IMR-90 (cell line): ENCODE measurements at regions not wholly inside any gene's neighbourhood (a gene's known extent, or its start where the extent isn't known, plus 50 kb on each side); places are given as distances from the start of the nearest gene placed in this dataset.

Experiments used
- ATAC-seq: fragments of 200-7000 bp; cut with Tn5 transposase; 2 replicates; pipeline ENCODE4 v1.9.1; 2020; ENCODE audit warnings: low read depth, mild to moderate bottlenecking, moderate library complexity
- BruUV-seq: library from RNA; stranded (reverse); fragments of 400-500 nt; replicated peaks from 2 replicates; lab custom pipeline; 2021; lab: Mats Ljungman, UMichigan
- CTCF ChIA-PET: fragments of 300-600 bp; formaldehyde crosslinking; extraction: SDS; loops from one replicate; lab custom pipeline; 2021; ENCODE audit warnings: antibody characterized with exemption; lab: Yijun Ruan, JAX
- POLR2A ChIA-PET: fragments of 300-600 bp; sonication (Branson Sonifier 250); formaldehyde crosslinking; loops from one replicate; lab custom pipeline; 2022; ENCODE audit warnings: antibody characterized with exemption; ENCODE audit not compliant: unreplicated experiment; lab: Charles Lee
- DNase-seq: peaks from one replicate; pipeline ENCODE4 v3.0.0; 2013
- H2AFZ ChIP-seq: replicated peaks from 2 replicates; pipeline ENCODE3; 2013; ENCODE audit warnings: low read length, mild to moderate bottlenecking; ENCODE audit not compliant: poor library complexity
- H2AK5ac ChIP-seq: 2 replicates; pipeline ENCODE4 v1.6.1; 2013; ENCODE audit warnings: low read depth, low read length, inconsistent platforms
- H2AK9ac ChIP-seq: replicated peaks from 2 replicates; pipeline ENCODE3; 2013; ENCODE audit warnings: mild to moderate bottlenecking, low read depth, low read length, moderate library complexity; ENCODE audit not compliant: poor library complexity
- H2BK120ac ChIP-seq: 2 replicates; pipeline ENCODE4 v1.6.1; 2013; ENCODE audit warnings: low read depth, low read length, inconsistent platforms
- H2BK15ac ChIP-seq: 3 replicates; pipeline ENCODE4 v1.6.1; 2013; ENCODE audit warnings: low read depth, low read length, inconsistent platforms
- H2BK20ac ChIP-seq: 2 replicates; pipeline ENCODE4 v1.6.1; 2013; ENCODE audit warnings: low read depth, mild to moderate bottlenecking, inconsistent platforms, low read length, moderate library complexity
- H2BK5ac ChIP-seq: 2 replicates; pipeline ENCODE4 v1.6.1; 2013; ENCODE audit warnings: mild to moderate bottlenecking, low read depth, low read length, inconsistent platforms; ENCODE audit not compliant: poor library complexity, severe bottlenecking
- H3K14ac ChIP-seq: replicated peaks from 2 replicates; pipeline ENCODE4 v1.6.1; 2013; ENCODE audit warnings: low read depth, low read length, inconsistent platforms
- H3K18ac ChIP-seq: 2 replicates; pipeline ENCODE4 v1.6.1; 2013; ENCODE audit warnings: low read depth, low read length, control low read depth
- H3K23ac ChIP-seq: 2 replicates; pipeline ENCODE4 v1.6.1; 2013; ENCODE audit warnings: low read depth, low read length, inconsistent platforms
- H3K27ac ChIP-seq: 2 replicates; pipeline ENCODE4 v1.5.1; 2013; ENCODE audit warnings: mild to moderate bottlenecking, control low read depth, low read length; ENCODE audit not compliant: insufficient read depth
- H3K27me3 ChIP-seq: 2 replicates; pipeline ENCODE4 v1.6.1; 2013; ENCODE audit warnings: low read length; ENCODE audit not compliant: control insufficient read depth, insufficient read depth
- H3K36me3 ChIP-seq: 2 replicates; pipeline ENCODE4 v1.6.1; 2013; ENCODE audit warnings: low read length, mixed read lengths; ENCODE audit not compliant: control insufficient read depth, insufficient read depth
- H3K4ac ChIP-seq: 2 replicates; pipeline ENCODE4 v1.6.1; 2013; ENCODE audit warnings: low read depth, low read length, inconsistent platforms
- H3K4me1 ChIP-seq: 2 replicates; pipeline ENCODE4 v1.6.1; 2013; ENCODE audit warnings: low read length, mixed read lengths; ENCODE audit not compliant: control insufficient read depth, insufficient read depth
- H3K4me2 ChIP-seq: 2 replicates; pipeline ENCODE4 v1.6.1; 2013; ENCODE audit warnings: low read depth, mild to moderate bottlenecking, control low read depth, low read length, moderate library complexity
- H3K4me3 ChIP-seq: 2 replicates; pipeline ENCODE4 v1.5.1; 2013; ENCODE audit warnings: low read depth, mild to moderate bottlenecking, control low read depth, low read length, moderate library complexity; ENCODE audit not compliant: insufficient read depth
- H3K56ac ChIP-seq: 2 replicates; pipeline ENCODE4 v1.6.1; 2013; ENCODE audit warnings: low read length, inconsistent platforms; ENCODE audit not compliant: insufficient read depth; ENCODE audit errors: extremely low read depth
- H3K79me1 ChIP-seq, 2 experiments: 2 replicates each; pipeline ENCODE4 v1.6.1; 2013; ENCODE audit warnings: low read length in 2 of 2, inconsistent platforms in 1 of 2, low read depth in 1 of 2
- H3K9ac ChIP-seq: 2 replicates; pipeline ENCODE4 v1.6.1; 2013; ENCODE audit warnings: low read depth, low read length, control low read depth
- H3K9me1 ChIP-seq: 2 replicates; pipeline ENCODE4 v1.6.1; 2013; ENCODE audit warnings: low read length, inconsistent platforms; ENCODE audit not compliant: insufficient read depth
- H3K9me3 ChIP-seq: 2 replicates; pipeline ENCODE4 v1.6.1; 2013; ENCODE audit warnings: low read length; ENCODE audit not compliant: control insufficient read depth, insufficient read depth
- H4K20me1 ChIP-seq: 2 replicates; pipeline ENCODE4 v1.6.1; 2013; ENCODE audit warnings: low read length, inconsistent platforms; ENCODE audit not compliant: insufficient read depth
- H4K5ac ChIP-seq: 2 replicates; pipeline ENCODE4 v1.6.1; 2013; ENCODE audit warnings: mild to moderate bottlenecking, low read depth, low read length, control low read depth
- H4K8ac ChIP-seq, 2 experiments: 2 replicates each; pipeline ENCODE4 v1.6.1; 2013; ENCODE audit warnings: low read depth in 2 of 2, low read length in 2 of 2, control low read depth in 1 of 2, inconsistent platforms in 1 of 2
- H4K91ac ChIP-seq: 2 replicates; pipeline ENCODE4 v1.6.1; 2013; ENCODE audit warnings: low read depth, low read length, inconsistent platforms; ENCODE audit not compliant: insufficient read depth
- CHD1 ChIP-seq: IDR thresholded peaks from 2 replicates; pipeline ENCODE4 v1.6.1; 2012; ENCODE audit warnings: low read depth, low read length, improper control_type of control experiment
- NFE2L2 ChIP-seq: fragments of 150-350 bp; IDR thresholded peaks from 2 replicates; pipeline ENCODE4 v1.6.1; 2016; ENCODE audit warnings: low read depth, mild to moderate bottlenecking, low read length
- POLR2A ChIP-seq: IDR thresholded peaks from 2 replicates; pipeline ENCODE4 v1.6.1; 2012; ENCODE audit warnings: mild to moderate bottlenecking, low read depth, low read length
- RFX5 ChIP-seq: IDR thresholded peaks from 2 replicates; pipeline ENCODE4 v1.8.0; 2012; ENCODE audit warnings: low read depth, mild to moderate bottlenecking, low read length, moderate library complexity
- WGBS, 2 experiments: methylation state at CpG; one replicate each; pipeline versions ENCODE4 v1.1.5 to v1.1.7; 2013; ENCODE audit warnings: missing lambda C conversion rate in 2 of 2; ENCODE audit not compliant: insufficient read length in 1 of 2; ENCODE audit errors: extremely low coverage in 2 of 2; 5-methylcytosine and 5-hydroxymethylcytosine counted together
- dilution Hi-C: fragments of 300-500 bp; cut with HindIII; formaldehyde crosslinking; loops from one replicate; pipeline ENCODE4 v1.14.3; 2018; ENCODE audit warnings: low sequenced_read_pairs; ENCODE audit not compliant: unreplicated experiment
- in situ Hi-C: fragments of 300-500 bp; cut with MboI; formaldehyde crosslinking; loops from 3 replicates; pipeline ENCODE4 v1.14.3; 2019; ENCODE audit warnings: low sequenced_read_pairs, inconsistent platforms, mixed read lengths
- intact Hi-C: fragments of 100-400 bp; cut with micrococcal nuclease; formaldehyde crosslinking; loops from 2 replicates; pipeline ENCODE4 v1.10.0; 2022

- Histone ChIP-seq H3K27me3 (no peaks in the 10 kb centered on the region), H3K4ac (peak overlapping the region; percentile 97), H2BK5ac (peak overlapping the region; percentile 99), H3K36me3 (no peaks in the 10 kb centered on the region), H4K8ac (peak overlapping the region; percentile 86 to 99), H3K14ac (peak overlapping the region; percentile 89), H2AK9ac (peak overlapping the region; percentile 17), H2BK20ac (peak overlapping the region; percentile 86), H3K4me3 (no peak overlapping the region), H3K4me2 (no peak overlapping the region), H3K9me3 (no peaks in the 10 kb centered on the region), H3K23ac (peak overlapping the region; percentile 94), H3K56ac (no peak overlapping the region), H3K27ac (no peak overlapping the region; the same call in 1 of the 2 replicates), H2AFZ (peak overlapping the region; percentile 83), H3K79me1 (no peaks in the 10 kb centered on the region), H2BK120ac (peak overlapping the region; percentile 94), H4K20me1 (no peaks in the 10 kb centered on the region), H2BK15ac (peak overlapping the region; percentile 92; the same call in 2 of the 3 replicates), H2AK5ac (peak overlapping the region; percentile 97), H4K91ac (peak overlapping the region; percentile 96), H3K9me1 (peaks cover 16% of the 10 kb centered on the region; the same call in 1 of the 2 replicates), H3K18ac (no peak overlapping the region; the same call in 1 of the 2 replicates), H4K5ac (peak overlapping the region; percentile 35; the same call in 1 of the 2 replicates), H3K9ac (no peak overlapping the region), H3K4me1 (peaks cover 5% of the 10 kb centered on the region; the same call in 1 of the 2 replicates)
- BruUV-seq, result no TSS peak
- TF ChIP-seq CHD1 (no peak), RFX5 (peak; percentile 92), NFE2L2 (peak; percentile 66; the same call in 1 of the 2 replicates), POLR2A (peak; percentile 6; the same call in 1 of the 2 replicates)
- in situ Hi-C loops (loop anchor here (5.0 kb wide), 1 partner anchor 91 kb away; the partner anchor contains the start of gene INSIG1), intact Hi-C loops (no loop called here), dilution Hi-C loops (no loop called here)
- ATAC-seq, result no peak
- ChIA-PET CTCF (interaction anchor here (1.4 kb wide), 1 partner anchor 91 kb away, joined by 3 read pairs; the partner anchor contains the start of gene INSIG1), POLR2A (no interaction called here)
- peak; percentile 89 for DNase-seq
- 91% methylated on average over 7 of the region's 20 CpGs; no CpG with 5 or more reads in 1 of the 2 experiments for WGBS, 2 experiments
These were observed 91.2 kb upstream of the INSIG1 start for GRCh38 chr7:155206318-155207020.
